IMR-90 (cell line): ENCODE measurements at regions not wholly inside any gene's neighbourhood (a gene's known extent, or its start where the extent isn't known, plus 50 kb on each side); places are given as distances from the start of the nearest gene placed in this dataset.

ENCODE experiments used
- CEBPB ChIP-seq: IDR thresholded peaks from 2 replicates; pipeline ENCODE4 v1.6.1; 2012; ENCODE audit warnings: low read depth, low read length, improper control_type of control experiment
- MAFK ChIP-seq: IDR thresholded peaks from 2 replicates; pipeline ENCODE4 v1.6.1; 2012; ENCODE audit warnings: low read depth, low read length, improper control_type of control experiment
- MAZ ChIP-seq: IDR thresholded peaks from 2 replicates; pipeline ENCODE4 v1.6.1; 2012; ENCODE audit warnings: low read depth, mild to moderate bottlenecking, low read length, improper control_type of control experiment, moderate library complexity, borderline replicate concordance
- MXI1 ChIP-seq: IDR thresholded peaks from 2 replicates; pipeline ENCODE4 v1.6.1; 2012; ENCODE audit warnings: low read depth, mild to moderate bottlenecking, low read length, moderate library complexity, borderline replicate concordance
- POLR2A ChIP-seq: IDR thresholded peaks from 2 replicates; pipeline ENCODE4 v1.6.1; 2012; ENCODE audit warnings: mild to moderate bottlenecking, low read depth, low read length
- RCOR1 ChIP-seq: IDR thresholded peaks from 2 replicates; pipeline ENCODE4 v1.6.1; 2012; ENCODE audit warnings: mild to moderate bottlenecking, low read length, improper control_type of control experiment; ENCODE audit not compliant: insufficient replicate concordance
- SMC3 ChIP-seq: fragments of 150-350 bp; IDR thresholded peaks from 2 replicates; pipeline ENCODE4 v1.6.1; 2016; ENCODE audit warnings: low read depth, mild to moderate bottlenecking, antibody characterized with exemption, low read length, moderate library complexity
- TF ChIP-seq, protein P1 (sequence below): conservative IDR thresholded peaks from 2 replicates; pipeline ENCODE4 v1.5.1; 2012; ENCODE audit warnings: mild to moderate bottlenecking, low read depth, low read length, improper control_type of control experiment

DNA sequence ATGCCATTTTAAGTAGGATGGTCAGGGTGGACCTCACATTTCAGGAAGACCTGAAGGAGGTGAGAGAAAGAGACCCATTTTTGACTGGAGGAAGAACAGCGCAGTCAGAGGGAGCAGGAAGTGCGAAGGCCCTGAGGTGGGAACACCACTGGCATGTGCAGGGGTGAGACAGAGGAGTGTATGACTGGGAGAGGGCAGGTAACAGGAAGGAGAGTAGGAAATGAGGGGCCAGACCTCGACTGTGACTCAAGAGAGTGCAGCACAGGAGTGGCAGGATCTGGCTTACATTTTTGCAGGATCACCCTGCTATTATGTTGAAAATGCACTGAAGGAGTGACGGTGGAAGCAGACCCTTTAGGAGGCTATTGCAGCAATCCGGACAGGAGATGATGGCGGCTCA is 117.7 kb upstream of the CDYL start:
- TF ChIP-seq POLR2A, result no peak
- TF ChIP-seq, protein P1, sequence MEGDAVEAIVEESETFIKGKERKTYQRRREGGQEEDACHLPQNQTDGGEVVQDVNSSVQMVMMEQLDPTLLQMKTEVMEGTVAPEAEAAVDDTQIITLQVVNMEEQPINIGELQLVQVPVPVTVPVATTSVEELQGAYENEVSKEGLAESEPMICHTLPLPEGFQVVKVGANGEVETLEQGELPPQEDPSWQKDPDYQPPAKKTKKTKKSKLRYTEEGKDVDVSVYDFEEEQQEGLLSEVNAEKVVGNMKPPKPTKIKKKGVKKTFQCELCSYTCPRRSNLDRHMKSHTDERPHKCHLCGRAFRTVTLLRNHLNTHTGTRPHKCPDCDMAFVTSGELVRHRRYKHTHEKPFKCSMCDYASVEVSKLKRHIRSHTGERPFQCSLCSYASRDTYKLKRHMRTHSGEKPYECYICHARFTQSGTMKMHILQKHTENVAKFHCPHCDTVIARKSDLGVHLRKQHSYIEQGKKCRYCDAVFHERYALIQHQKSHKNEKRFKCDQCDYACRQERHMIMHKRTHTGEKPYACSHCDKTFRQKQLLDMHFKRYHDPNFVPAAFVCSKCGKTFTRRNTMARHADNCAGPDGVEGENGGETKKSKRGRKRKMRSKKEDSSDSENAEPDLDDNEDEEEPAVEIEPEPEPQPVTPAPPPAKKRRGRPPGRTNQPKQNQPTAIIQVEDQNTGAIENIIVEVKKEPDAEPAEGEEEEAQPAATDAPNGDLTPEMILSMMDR, result no peak
- TF ChIP-seq MXI1, result no peak
- no peak for TF ChIP-seq MAFK
- no peak for TF ChIP-seq RCOR1
- TF ChIP-seq CEBPB, result no peak
- TF ChIP-seq MAZ, result no peak
- TF ChIP-seq SMC3, result no peak
